ENCODE measurements at regions not wholly inside any gene's neighbourhood (a gene's known extent, or its start where the extent isn't known, plus 50 kb on each side); places are given as distances from the start of the nearest gene placed in this dataset.

DNA sequence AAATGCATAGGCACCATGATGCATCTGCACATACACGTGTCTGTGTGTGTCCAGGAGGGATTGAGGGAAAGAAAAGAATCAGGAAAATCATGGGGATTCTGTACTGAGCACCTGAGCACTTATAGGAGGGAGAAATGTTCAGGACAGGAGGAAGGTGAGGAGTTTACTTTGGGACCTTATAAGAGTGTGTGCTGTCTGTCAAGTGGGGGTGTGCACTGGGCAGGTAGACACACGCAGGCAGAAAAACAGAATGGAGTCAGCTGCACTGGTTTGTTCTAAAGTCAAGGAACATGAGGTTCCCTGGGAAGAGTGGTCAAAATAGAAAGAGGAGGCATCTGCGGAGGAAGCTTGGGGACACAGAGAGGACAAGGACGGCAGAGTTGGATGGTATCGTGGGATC is 92.2 kb upstream of the KCTD1 start:
- no peak overlapping the region for H3K4me3 ChIP-seq (ENCODE audit: low read depth, low read length)
- DNase-seq (ENCODE audit: low read depth): no peak
- in situ Hi-C loops (cut with HindIII; ENCODE audit: low sequenced_read_pairs): no loop called here
- TF ChIP-seq, protein P1, sequence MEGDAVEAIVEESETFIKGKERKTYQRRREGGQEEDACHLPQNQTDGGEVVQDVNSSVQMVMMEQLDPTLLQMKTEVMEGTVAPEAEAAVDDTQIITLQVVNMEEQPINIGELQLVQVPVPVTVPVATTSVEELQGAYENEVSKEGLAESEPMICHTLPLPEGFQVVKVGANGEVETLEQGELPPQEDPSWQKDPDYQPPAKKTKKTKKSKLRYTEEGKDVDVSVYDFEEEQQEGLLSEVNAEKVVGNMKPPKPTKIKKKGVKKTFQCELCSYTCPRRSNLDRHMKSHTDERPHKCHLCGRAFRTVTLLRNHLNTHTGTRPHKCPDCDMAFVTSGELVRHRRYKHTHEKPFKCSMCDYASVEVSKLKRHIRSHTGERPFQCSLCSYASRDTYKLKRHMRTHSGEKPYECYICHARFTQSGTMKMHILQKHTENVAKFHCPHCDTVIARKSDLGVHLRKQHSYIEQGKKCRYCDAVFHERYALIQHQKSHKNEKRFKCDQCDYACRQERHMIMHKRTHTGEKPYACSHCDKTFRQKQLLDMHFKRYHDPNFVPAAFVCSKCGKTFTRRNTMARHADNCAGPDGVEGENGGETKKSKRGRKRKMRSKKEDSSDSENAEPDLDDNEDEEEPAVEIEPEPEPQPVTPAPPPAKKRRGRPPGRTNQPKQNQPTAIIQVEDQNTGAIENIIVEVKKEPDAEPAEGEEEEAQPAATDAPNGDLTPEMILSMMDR (IDR thresholded peaks at IDR 0.05; ENCODE audit: low read depth, low read length, missing control alignments): no peak

DNA sequence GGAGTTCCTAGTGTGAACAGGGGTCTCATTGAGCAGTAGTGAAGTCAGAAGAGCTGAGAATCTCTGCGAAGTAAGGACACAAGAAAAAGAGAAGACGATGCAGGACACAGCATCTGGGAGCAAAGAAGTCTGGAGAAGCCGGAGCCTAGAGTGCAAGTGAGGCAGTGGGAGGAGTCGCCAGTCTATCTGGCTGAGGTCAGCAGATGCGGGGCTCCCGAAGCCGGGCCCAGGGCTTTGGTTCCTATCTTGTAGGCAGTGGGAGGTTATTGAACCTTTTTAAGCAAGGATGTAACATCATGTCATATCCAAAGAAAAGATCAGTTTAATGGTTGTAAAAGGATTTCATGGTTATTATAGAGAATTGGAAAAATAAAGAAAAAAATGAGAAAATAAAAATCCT is 90.8 kb upstream of the KCTD1 start:
- TF ChIP-seq, protein P1 (IDR thresholded peaks at IDR 0.05; ENCODE audit: low read depth, low read length, missing control alignments): no peak
- DNase-seq (ENCODE audit: low read depth): no peak
- no peak overlapping the region for H3K4me3 ChIP-seq (ENCODE audit: low read depth, low read length)
- in situ Hi-C loops (cut with HindIII; ENCODE audit: low sequenced_read_pairs): no loop called here

DNA sequence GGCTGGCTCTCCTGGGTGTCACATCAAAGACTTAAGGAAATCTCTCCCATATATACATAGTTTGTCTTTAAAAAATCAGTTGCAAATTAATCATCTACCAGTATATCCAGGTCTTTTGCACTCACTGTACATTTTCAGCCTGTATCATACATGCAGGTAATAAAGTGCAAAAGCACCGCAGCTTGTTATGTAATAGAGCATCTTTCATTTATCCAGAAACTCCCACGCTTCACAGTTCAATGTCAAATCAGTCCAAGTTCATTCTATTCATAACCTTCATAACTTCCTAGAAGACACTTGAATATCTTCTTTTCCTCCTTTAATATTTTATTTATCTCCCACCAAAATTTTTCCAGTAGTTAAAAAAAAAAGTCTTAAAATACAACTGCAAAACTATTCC is 89.6 kb upstream of the KCTD1 start:
- DNase-seq (ENCODE audit: low read depth): no peak
- in situ Hi-C loops (cut with HindIII; ENCODE audit: low sequenced_read_pairs): no loop called here
- TF ChIP-seq, protein P1 (IDR thresholded peaks at IDR 0.05; ENCODE audit: low read depth, low read length, missing control alignments): no peak
- H3K4me3 ChIP-seq (ENCODE audit: low read depth, low read length): no peak overlapping the region

DNA sequence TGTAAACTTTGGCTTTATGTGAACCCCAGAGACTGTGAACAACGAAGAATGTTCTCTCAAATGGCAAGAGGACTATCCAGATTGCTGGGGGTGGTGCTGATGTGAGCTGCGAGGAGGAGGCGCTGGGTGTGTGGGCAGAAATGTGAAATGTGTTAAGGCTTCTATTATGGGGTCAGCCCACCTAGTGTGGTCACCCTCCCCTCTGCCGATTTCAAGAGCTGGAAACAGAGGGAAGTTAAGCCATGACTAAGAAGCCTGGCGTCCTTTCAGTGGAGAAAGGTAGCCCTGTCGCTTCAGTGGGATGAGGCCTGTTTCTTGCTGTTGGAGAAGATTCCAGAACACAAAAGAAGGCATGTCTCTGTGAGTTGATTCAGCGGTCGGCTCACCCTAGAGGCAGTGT is 89.0 kb upstream of the KCTD1 start:
- TF ChIP-seq, protein P1 (IDR thresholded peaks at IDR 0.05; ENCODE audit: low read depth, low read length, missing control alignments): no peak
- no peak for DNase-seq (ENCODE audit: low read depth)
- no peak overlapping the region for H3K4me3 ChIP-seq (ENCODE audit: low read depth, low read length)
- in situ Hi-C loops (cut with HindIII; ENCODE audit: low sequenced_read_pairs): no loop called here

DNA sequence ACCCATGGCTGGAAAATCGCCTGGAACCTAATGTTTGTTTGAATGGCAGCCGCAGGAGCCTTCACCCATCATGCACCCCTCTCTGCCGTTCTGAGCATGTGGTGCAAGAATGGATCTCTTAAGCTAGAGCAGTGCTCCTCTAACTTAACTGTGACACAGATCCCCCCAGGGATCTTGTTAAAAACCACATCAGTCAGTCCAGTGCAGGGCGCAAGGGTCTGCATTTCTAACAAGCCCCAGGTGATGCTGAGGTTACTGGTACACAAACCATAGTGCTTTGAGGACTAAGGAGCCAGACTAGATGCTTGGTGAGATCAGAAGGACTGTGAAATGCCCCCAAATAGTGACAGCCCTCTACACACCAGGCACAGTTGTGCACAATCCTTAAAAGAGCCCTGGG is 87.1 kb upstream of the KCTD1 start:
- DNase-seq (ENCODE audit: low read depth): no peak
- in situ Hi-C loops (cut with HindIII; ENCODE audit: low sequenced_read_pairs): no loop called here
- no peak overlapping the region for H3K4me3 ChIP-seq (ENCODE audit: low read depth, low read length)
- TF ChIP-seq, protein P1 (IDR thresholded peaks at IDR 0.05; ENCODE audit: low read depth, low read length, missing control alignments): no peak

DNA sequence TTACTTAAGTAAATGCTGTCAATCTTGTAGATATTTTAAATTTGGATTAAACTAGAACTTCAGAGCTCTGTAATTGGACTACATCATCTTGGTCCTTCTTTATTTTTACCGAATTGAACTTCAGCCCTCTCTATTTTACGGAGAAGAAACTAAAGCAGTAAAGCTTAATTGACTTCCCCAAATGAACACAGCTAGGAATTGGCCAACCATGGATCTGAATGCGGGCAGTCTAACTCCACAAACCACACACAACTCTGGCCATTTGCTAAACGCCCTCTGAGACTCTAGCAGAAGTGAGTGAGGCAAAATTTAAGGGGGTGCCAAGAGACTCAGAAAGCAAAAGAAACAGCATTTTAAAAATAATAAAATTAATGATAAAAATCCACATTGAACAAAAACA is 86.3 kb upstream of the KCTD1 start:
- H3K4me3 ChIP-seq (ENCODE audit: low read depth, low read length): no peak overlapping the region
- TF ChIP-seq, protein P1 (IDR thresholded peaks at IDR 0.05; ENCODE audit: low read depth, low read length, missing control alignments): no peak
- in situ Hi-C loops (cut with HindIII; ENCODE audit: low sequenced_read_pairs): no loop called here
- no peak for DNase-seq (ENCODE audit: low read depth)

DNA sequence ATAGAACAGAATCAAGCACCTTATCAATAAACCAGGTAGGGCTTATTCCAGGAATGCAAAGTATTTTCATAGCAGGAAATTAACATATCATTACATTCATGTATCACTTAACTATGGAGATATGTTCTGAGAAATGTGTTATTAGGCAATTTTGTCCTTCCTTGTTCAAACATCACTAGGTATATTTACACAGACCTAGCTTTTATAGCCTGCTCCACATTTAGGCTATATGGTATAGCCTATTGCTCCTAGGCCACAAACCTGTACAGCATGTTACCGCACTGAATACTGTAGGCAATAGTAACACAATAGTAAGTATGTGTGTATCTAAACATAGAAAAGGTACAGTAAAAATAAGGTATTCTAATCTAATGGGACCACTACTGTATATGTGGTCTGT is 82.8 kb upstream of the KCTD1 start:
- in situ Hi-C loops (cut with HindIII; ENCODE audit: low sequenced_read_pairs): no loop called here
- TF ChIP-seq, protein P1 (IDR thresholded peaks at IDR 0.05; ENCODE audit: low read depth, low read length, missing control alignments): no peak

More for the DNA sequence above, 82.8 kb upstream of the KCTD1 start:
- no peak for DNase-seq (ENCODE audit: low read depth)
- no peak overlapping the region for H3K4me3 ChIP-seq (ENCODE audit: low read depth, low read length)

Data from astrocyte of the cerebellum (primary cell).